HEK293 (cell line): ENCODE measurements at regions not wholly inside any gene's neighbourhood (a gene's known extent, or its start where the extent isn't known, plus 50 kb on each side); places are given as distances from the start of the nearest gene placed in this dataset.

Source experiments
- CTCF ChIP-seq: fragments of 450-650 bp; formaldehyde crosslinking; IDR thresholded peaks from 2 replicates; pipeline ENCODE4 v1.5.1; 2016; ENCODE audit warnings: missing biosample characterization, missing genetic modification characterization
- RBAK ChIP-seq: fragments of 450-650 bp; formaldehyde crosslinking; IDR thresholded peaks from 2 replicates; pipeline ENCODE4 v1.5.1; 2016; ENCODE audit warnings: missing biosample characterization, missing genetic modification characterization
- REST ChIP-seq: fragments of 450-650 bp; formaldehyde crosslinking; IDR thresholded peaks from 2 replicates; pipeline ENCODE4 v1.5.1; 2016; ENCODE audit warnings: missing biosample characterization, missing genetic modification characterization
- TCF7L2 ChIP-seq: IDR thresholded peaks from 2 replicates; pipeline ENCODE4 v1.6.1; 2011; ENCODE audit warnings: low read depth, mild to moderate bottlenecking, inconsistent platforms, low read length, moderate library complexity, borderline replicate concordance
- YY1 ChIP-seq: fragments of 450-650 bp; formaldehyde crosslinking; IDR thresholded peaks from 2 replicates; pipeline ENCODE4 v1.5.1; 2018; ENCODE audit warnings: missing biosample characterization, missing genetic modification characterization
- ZBTB1 ChIP-seq: fragments of 450-650 bp; formaldehyde crosslinking; IDR thresholded peaks from 2 replicates; pipeline ENCODE4 v1.5.1; 2016; ENCODE audit warnings: missing biosample characterization, missing genetic modification characterization
- ZBTB10 ChIP-seq: fragments of 450-650 bp; formaldehyde crosslinking; IDR thresholded peaks from 2 replicates; pipeline ENCODE4 v1.5.1; 2016; ENCODE audit warnings: missing biosample characterization, missing genetic modification characterization
- ZFP37 ChIP-seq: fragments of 450-650 bp; formaldehyde crosslinking; IDR thresholded peaks from 2 replicates; pipeline ENCODE4 v1.5.1; 2016; ENCODE audit warnings: missing biosample characterization, missing genetic modification characterization
- ZNF10 ChIP-seq: fragments of 450-650 bp; formaldehyde crosslinking; IDR thresholded peaks from 2 replicates; pipeline ENCODE4 v1.5.1; 2017; ENCODE audit warnings: missing biosample characterization, missing genetic modification characterization
- ZNF114 ChIP-seq: fragments of 450-650 bp; formaldehyde crosslinking; IDR thresholded peaks from 2 replicates; pipeline ENCODE4 v1.5.0; 2017; ENCODE audit warnings: missing biosample characterization, missing genetic modification characterization
- ZNF121 ChIP-seq: fragments of 450-650 bp; formaldehyde crosslinking; IDR thresholded peaks from 2 replicates; pipeline ENCODE4 v1.5.1; 2016; ENCODE audit warnings: missing biosample characterization, missing genetic modification characterization
- ZNF24 ChIP-seq: fragments of 450-650 bp; formaldehyde crosslinking; IDR thresholded peaks from 2 replicates; pipeline ENCODE4 v1.5.1; 2016; ENCODE audit warnings: missing biosample characterization, missing genetic modification characterization
- ZNF394 ChIP-seq: fragments of 450-650 bp; formaldehyde crosslinking; IDR thresholded peaks from 2 replicates; pipeline ENCODE4 v1.5.1; 2016; ENCODE audit warnings: missing biosample characterization, missing genetic modification characterization, mild to moderate bottlenecking, moderate library complexity, borderline replicate concordance

GRCh38 chr3:110456438-110457138, 615.0 kb upstream of the NECTIN3 start:
- no peak for TF ChIP-seq ZNF114 (tag by site-specific recombination)
- no peak for TF ChIP-seq ZFP37
- TF ChIP-seq ZNF394 (tag by site-specific recombination) = no peak
- TF ChIP-seq ZBTB1 = no peak
- TF ChIP-seq REST (tag by site-specific recombination) = no peak
- TF ChIP-seq CTCF (tag by site-specific recombination) = no peak
- TF ChIP-seq TCF7L2 = no peak
- TF ChIP-seq YY1 (tag by site-specific recombination) = no peak
- no peak for TF ChIP-seq ZBTB10
- TF ChIP-seq RBAK (tag by site-specific recombination) = no peak
- TF ChIP-seq ZNF121 (tag by site-specific recombination) = no peak
- TF ChIP-seq ZNF24 (tag by site-specific recombination) = no peak
- no peak for TF ChIP-seq ZNF10 (tag by site-specific recombination)
